ENCODE measurements at regions not wholly inside any gene's neighbourhood (a gene's known extent, or its start where the extent isn't known, plus 50 kb on each side); places are given as distances from the start of the nearest gene placed in this dataset.

- ChIA-PET CTCF (interaction anchor here (1.2 to 2.7 kb wide), 3 partner anchors 9 to 41 kb away, joined by 3 to 15 read pairs (median 7); no protein-coding TSS in a partner anchor), POLR2A (no interaction called here)
- dilution Hi-C loops (cut with MboI; ENCODE audit: extremely low pct_ligation_motif_present, low sequenced_read_pairs) (no loop called here), intact Hi-C loops (cut with micrococcal nuclease) (no loop called here)
- no peaks in the 10 kb centered on the region for H3K27me3 ChIP-seq (ENCODE audit: control insufficient read depth in 2 of 2, insufficient read depth in 2 of 2, low read length in 2 of 2)
- no peaks in the 10 kb centered on the region for H3K4me1 ChIP-seq (ENCODE audit: control insufficient read depth, extremely low read depth, insufficient read depth, low read length)
- no peak overlapping the region for H2AFZ ChIP-seq (ENCODE audit: low read depth, low read length)
- no peaks in the 10 kb centered on the region for H3K9me3 ChIP-seq (replicated peaks; ENCODE audit: control insufficient read depth, insufficient read depth, low read length)
- H3K36me3 ChIP-seq (ENCODE audit: control insufficient read depth in 2 of 2, extremely low read depth in 1 of 2, insufficient read depth in 2 of 2, low read length in 2 of 2), result peaks cover 0 to 2% of the 10 kb centered on the region in 2 experiments
- no TSS peak for BruUV-seq (replicated peaks)
- H3K79me2 ChIP-seq (ENCODE audit: control insufficient read depth, insufficient read depth, low read length), result no peaks in the 10 kb centered on the region
- FAIRE-seq, result peak; percentile 56
- no peak overlapping the region for H3K4me3 ChIP-seq (replicated peaks in 1 of 3; ENCODE audit: insufficient read depth in 1 of 3, low read depth in 1 of 3, low read length in 3 of 3)
- H3K9me1 ChIP-seq (replicated peaks; ENCODE audit: control insufficient read depth, extremely low read depth, insufficient read depth, low read length), result no peaks in the 10 kb centered on the region
- no peak overlapping the region for H3K4me2 ChIP-seq (ENCODE audit: insufficient read depth, low read length)
- no peak overlapping the region for H3K9ac ChIP-seq (replicated peaks; ENCODE audit: extremely low read depth, insufficient read depth, low read length)
- no peaks in the 10 kb centered on the region for H4K20me1 ChIP-seq (replicated peaks; ENCODE audit: control insufficient read depth, extremely low read depth, insufficient read depth, low read length)
- no peak for TF ChIP-seq CTCF (IDR thresholded peaks at IDR 0.05; ENCODE audit: extremely low read depth in 1 of 2, insufficient read depth in 1 of 2, low read depth in 1 of 2, low read length in 2 of 2)
- no peak for TF ChIP-seq FOS (IDR thresholded peaks at IDR 0.05; ENCODE audit: borderline replicate concordance, insufficient read depth, low read length)
- TF ChIP-seq EZH2 (IDR thresholded peaks at IDR 0.05; ENCODE audit: borderline replicate concordance, low read depth, low read length, severe bottlenecking), result no peak
- TF ChIP-seq GATA2 (IDR thresholded peaks at IDR 0.05; ENCODE audit: insufficient read depth, insufficient read length, low read depth, low read length), result no peak
- no peak for TF ChIP-seq MAX (IDR thresholded peaks at IDR 0.05; ENCODE audit: insufficient read depth, insufficient read length)
- TF ChIP-seq POLR2AphosphoS5 (IDR thresholded peaks at IDR 0.05; ENCODE audit: insufficient read depth, low read depth, low read length), result no peak
- no peak for TF ChIP-seq JUN (IDR thresholded peaks at IDR 0.05; ENCODE audit: borderline replicate concordance, insufficient read depth, insufficient read length, low read depth)
- peak; percentile 79 for DNase-seq (ENCODE audit: low read depth, low spot score)
- H3K27ac ChIP-seq (ENCODE audit: insufficient read depth, low read depth, low read length), result no peak overlapping the region
Measured at GRCh38 chr14:71711619-71712018, 220.6 kb upstream of the RGS6 start.
